ENCODE measurements at regions not wholly inside any gene's neighbourhood (a gene's known extent, or its start where the extent isn't known, plus 50 kb on each side); places are given as distances from the start of the nearest gene placed in this dataset.

- H3K27me3 ChIP-seq (ENCODE audit: control insufficient read depth in 2 of 2, insufficient read depth in 2 of 2, low read length in 2 of 2), result no peaks in the 10 kb centered on the region
- no peak overlapping the region for H3K4me3 ChIP-seq (replicated peaks in 1 of 3; ENCODE audit: low read depth in 2 of 3, low read length in 3 of 3)
- no CpG with 5 or more reads among the region's 4 CpGs for WGBS (ENCODE audit: insufficient coverage)
- H3K9me3 Mint-ChIP-seq, result peaks cover 1 to 11% (median 5%) of the 10 kb centered on the region in 7 donors
- peaks cover 0 to 2% (median 2%) of the 10 kb centered on the region in 3 donors for H3K27me3 Mint-ChIP-seq (ENCODE audit: low read depth in 3 of 3)
- no peaks in the 10 kb centered on the region for H4K20me1 ChIP-seq (ENCODE audit: insufficient read depth, low read length)
- intact Hi-C loops (cut with micrococcal nuclease), result no loop called here
- H3K9me3 ChIP-seq (replicated peaks in 1 of 2; ENCODE audit: control insufficient read depth in 1 of 2, insufficient read depth in 1 of 2, low read length in 2 of 2), result peaks cover 0 to 3% of the 10 kb centered on the region in 2 donors
- H3K4me3 Mint-ChIP-seq, result no peak overlapping the region
- H3K4me1 ChIP-seq (ENCODE audit: control insufficient read depth in 1 of 2, insufficient read depth in 2 of 2, low read length in 2 of 2), result no peaks in the 10 kb centered on the region
- H3K27ac Mint-ChIP-seq, result no peak overlapping the region
- no peaks in the 10 kb centered on the region for H3K36me3 Mint-ChIP-seq
- no peak overlapping the region for H3K9ac ChIP-seq (ENCODE audit: insufficient read depth, low read length, poor library complexity, severe bottlenecking)
- no peak for DNase-seq
- H3K4me2 ChIP-seq (replicated peaks; ENCODE audit: extremely low read depth, low read length, poor library complexity, severe bottlenecking), result no peak overlapping the region
- TF ChIP-seq, protein P1, sequence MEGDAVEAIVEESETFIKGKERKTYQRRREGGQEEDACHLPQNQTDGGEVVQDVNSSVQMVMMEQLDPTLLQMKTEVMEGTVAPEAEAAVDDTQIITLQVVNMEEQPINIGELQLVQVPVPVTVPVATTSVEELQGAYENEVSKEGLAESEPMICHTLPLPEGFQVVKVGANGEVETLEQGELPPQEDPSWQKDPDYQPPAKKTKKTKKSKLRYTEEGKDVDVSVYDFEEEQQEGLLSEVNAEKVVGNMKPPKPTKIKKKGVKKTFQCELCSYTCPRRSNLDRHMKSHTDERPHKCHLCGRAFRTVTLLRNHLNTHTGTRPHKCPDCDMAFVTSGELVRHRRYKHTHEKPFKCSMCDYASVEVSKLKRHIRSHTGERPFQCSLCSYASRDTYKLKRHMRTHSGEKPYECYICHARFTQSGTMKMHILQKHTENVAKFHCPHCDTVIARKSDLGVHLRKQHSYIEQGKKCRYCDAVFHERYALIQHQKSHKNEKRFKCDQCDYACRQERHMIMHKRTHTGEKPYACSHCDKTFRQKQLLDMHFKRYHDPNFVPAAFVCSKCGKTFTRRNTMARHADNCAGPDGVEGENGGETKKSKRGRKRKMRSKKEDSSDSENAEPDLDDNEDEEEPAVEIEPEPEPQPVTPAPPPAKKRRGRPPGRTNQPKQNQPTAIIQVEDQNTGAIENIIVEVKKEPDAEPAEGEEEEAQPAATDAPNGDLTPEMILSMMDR (IDR thresholded peaks at IDR 0.05), result no peak
- H3K4me1 Mint-ChIP-seq, result no peaks in the 10 kb centered on the region
- H2AFZ ChIP-seq (ENCODE audit: insufficient read depth, low read depth, low read length, poor library complexity, severe bottlenecking), result no peak overlapping the region
- H3K79me2 ChIP-seq (ENCODE audit: insufficient read depth, low read length), result no peaks in the 10 kb centered on the region
- no peaks in the 10 kb centered on the region for H3K36me3 ChIP-seq (replicated peaks in 1 of 2; ENCODE audit: control insufficient read depth in 1 of 2, insufficient read depth in 2 of 2, low read length in 2 of 2)
- no peak overlapping the region for H3K27ac ChIP-seq (ENCODE audit: low read depth in 1 of 2, low read length in 2 of 2)
Observed at GRCh38 chr18:73733806-73734314, 413.8 kb downstream of the FBXO15 start.

DNA sequence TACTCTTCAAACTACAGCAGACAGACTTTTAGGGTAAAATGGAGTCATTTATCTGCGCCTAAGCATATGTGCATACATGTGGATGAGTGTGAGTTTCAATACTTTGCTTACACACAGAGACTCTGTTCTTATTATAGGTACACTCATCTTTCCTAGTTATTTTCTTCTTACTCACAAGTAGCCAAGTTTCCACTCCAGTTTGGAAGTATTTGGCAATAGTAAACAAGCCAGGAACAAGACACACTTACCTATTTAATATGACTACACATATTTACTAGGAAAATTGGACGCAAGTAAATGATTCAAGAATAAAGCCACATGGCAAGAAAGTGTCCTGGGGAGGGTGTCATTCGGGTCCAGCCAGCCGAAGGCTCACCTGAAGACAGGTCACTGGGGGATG lies 414.3 kb downstream of the FBXO15 start:
- no peak overlapping the region for H3K4me2 ChIP-seq (replicated peaks; ENCODE audit: extremely low read depth, low read length, poor library complexity, severe bottlenecking)
- H3K9me3 ChIP-seq (replicated peaks in 1 of 2; ENCODE audit: control insufficient read depth in 1 of 2, insufficient read depth in 1 of 2, low read length in 2 of 2), result peaks cover 0 to 3% of the 10 kb centered on the region in 2 donors
- no peaks in the 10 kb centered on the region for H3K79me2 ChIP-seq (ENCODE audit: insufficient read depth, low read length)
- Mint-ChIP-seq H3K4me1 (no peaks in the 10 kb centered on the region), H3K27me3 (ENCODE audit: low read depth in 3 of 3) (peaks cover 0 to 2% (median 2%) of the 10 kb centered on the region in 3 donors), H3K9me3 (peaks cover 1 to 11% (median 5%) of the 10 kb centered on the region in 7 donors), H3K36me3 (no peaks in the 10 kb centered on the region), H3K27ac (no peak overlapping the region), H3K4me3 (no peak overlapping the region)
- no peaks in the 10 kb centered on the region for H3K4me1 ChIP-seq (ENCODE audit: control insufficient read depth in 1 of 2, insufficient read depth in 2 of 2, low read length in 2 of 2)
- no peak overlapping the region for H3K4me3 ChIP-seq (replicated peaks in 1 of 3; ENCODE audit: low read depth in 2 of 3, low read length in 3 of 3)
- H3K27me3 ChIP-seq (ENCODE audit: control insufficient read depth in 2 of 2, insufficient read depth in 2 of 2, low read length in 2 of 2), result no peaks in the 10 kb centered on the region
- intact Hi-C loops (cut with micrococcal nuclease), result no loop called here
- 88% methylated on average over 2 of the region's 4 CpGs for WGBS (ENCODE audit: insufficient coverage)
- no peak for DNase-seq
- no peaks in the 10 kb centered on the region for H4K20me1 ChIP-seq (ENCODE audit: insufficient read depth, low read length)
- H3K9ac ChIP-seq (ENCODE audit: insufficient read depth, low read length, poor library complexity, severe bottlenecking), result no peak overlapping the region
- H2AFZ ChIP-seq (ENCODE audit: insufficient read depth, low read depth, low read length, poor library complexity, severe bottlenecking), result no peak overlapping the region
- TF ChIP-seq, protein P1 (IDR thresholded peaks at IDR 0.05), result no peak
- no peak overlapping the region for H3K27ac ChIP-seq (ENCODE audit: low read depth in 1 of 2, low read length in 2 of 2)
- H3K36me3 ChIP-seq (replicated peaks in 1 of 2; ENCODE audit: control insufficient read depth in 1 of 2, insufficient read depth in 2 of 2, low read length in 2 of 2), result no peaks in the 10 kb centered on the region

Measured in CD14-positive monocyte (primary cell).